Esophagus squamous epithelium (tissue), 5 donors: ENCODE measurements at regions not wholly inside any gene's neighbourhood (a gene's known extent, or its start where the extent isn't known, plus 50 kb on each side); places are given as distances from the start of the nearest gene placed in this dataset.

Experiments
- DNase-seq: peaks from one replicate; lab custom pipeline; 2025; lab: John Stamatoyannopoulos, UW
- H3K27ac ChIP-seq, 4 donors: fragments of 200-600 bp; sonication (generic); one replicate each; pipeline ENCODE4 v1.5.1; 2016 to 2019; ENCODE audit warnings: mild to moderate bottlenecking in 1 of 4
- H3K27me3 ChIP-seq, 4 donors: fragments of 200-600 bp; sonication (generic); 1 replicate in 3 of 4; 2 replicates in 1 of 4; pipeline versions ENCODE4 v1.5.1 to v1.6.0; 2017 to 2021; ENCODE audit warnings: antibody characterized with exemption in 1 of 4
- H3K36me3 ChIP-seq, 3 donors: fragments of 200-600 bp; sonication (generic); one replicate each; pipeline ENCODE4 v1.5.1; 2016 to 2019
- H3K4me1 ChIP-seq, 3 donors: fragments of 200-600 bp; sonication (generic); one replicate each; pipeline ENCODE4 v1.5.1; 2017 to 2019
- H3K4me3 ChIP-seq, 4 donors: fragments of 200-600 bp; sonication (generic); 1 replicate in 3 of 4; 2 replicates in 1 of 4; pipeline ENCODE4 v1.5.1; 2016 to 2019; ENCODE audit warnings: mild to moderate bottlenecking in 2 of 4, moderate library complexity in 1 of 4
- H3K9me3 ChIP-seq, 3 donors: fragments of 200-600 bp; sonication (generic); one replicate each; pipeline ENCODE4 v1.5.1; 2016 to 2019
- POLR2A ChIP-seq, 4 donors: fragments of 450-650 bp; IDR thresholded peaks; one replicate each; pipeline ENCODE4 v1.6.1; 2017; ENCODE audit warnings: antibody characterized with exemption in 4 of 4, mild to moderate bottlenecking in 4 of 4, moderate library complexity in 3 of 4
- WGBS, 2 donors: methylation state at CpG; one replicate each; pipeline ENCODE4 v1.1.5; 2018; 5-methylcytosine and 5-hydroxymethylcytosine counted together
- intact Hi-C: fragments of 100-400 bp; cut with DNase I; formaldehyde crosslinking; loops from one replicate; pipeline ENCODE4 v1.15.0; 2022
- TF ChIP-seq, protein P1 (sequence below), 6 experiments: fragments of 450-650 bp in 4 of 6; fragments of 200-600 bp in 2 of 6; sonication (generic) in 2 of 6; IDR thresholded peaks; one replicate each; pipeline ENCODE4 v1.5.1; 2016 to 2019; ENCODE audit warnings: antibody characterized with exemption in 6 of 6, mild to moderate bottlenecking in 4 of 6, moderate library complexity in 4 of 6
- donor health status: DM: yes; HTN: yes; CAD: no.

- TF ChIP-seq, protein P1, sequence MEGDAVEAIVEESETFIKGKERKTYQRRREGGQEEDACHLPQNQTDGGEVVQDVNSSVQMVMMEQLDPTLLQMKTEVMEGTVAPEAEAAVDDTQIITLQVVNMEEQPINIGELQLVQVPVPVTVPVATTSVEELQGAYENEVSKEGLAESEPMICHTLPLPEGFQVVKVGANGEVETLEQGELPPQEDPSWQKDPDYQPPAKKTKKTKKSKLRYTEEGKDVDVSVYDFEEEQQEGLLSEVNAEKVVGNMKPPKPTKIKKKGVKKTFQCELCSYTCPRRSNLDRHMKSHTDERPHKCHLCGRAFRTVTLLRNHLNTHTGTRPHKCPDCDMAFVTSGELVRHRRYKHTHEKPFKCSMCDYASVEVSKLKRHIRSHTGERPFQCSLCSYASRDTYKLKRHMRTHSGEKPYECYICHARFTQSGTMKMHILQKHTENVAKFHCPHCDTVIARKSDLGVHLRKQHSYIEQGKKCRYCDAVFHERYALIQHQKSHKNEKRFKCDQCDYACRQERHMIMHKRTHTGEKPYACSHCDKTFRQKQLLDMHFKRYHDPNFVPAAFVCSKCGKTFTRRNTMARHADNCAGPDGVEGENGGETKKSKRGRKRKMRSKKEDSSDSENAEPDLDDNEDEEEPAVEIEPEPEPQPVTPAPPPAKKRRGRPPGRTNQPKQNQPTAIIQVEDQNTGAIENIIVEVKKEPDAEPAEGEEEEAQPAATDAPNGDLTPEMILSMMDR (IDR thresholded peaks at IDR 0.05), result no peak
- TF ChIP-seq POLR2A (IDR thresholded peaks at IDR 0.05), result no peak
- intact Hi-C loops, result no loop called here
- H3K36me3 ChIP-seq, result no peaks in the 10 kb centered on the region
Observed at GRCh38 chr14:55734731-55735130, 154.7 kb downstream of the KTN1 start.

GRCh38 chr14:55739967-55740648 is 160.1 kb downstream of the KTN1 start:
- no peak overlapping the region for H3K4me3 ChIP-seq
- no peak overlapping the region for H3K27ac ChIP-seq
- TF ChIP-seq, protein P1 (IDR thresholded peaks at IDR 0.05), result no peak
- TF ChIP-seq POLR2A (IDR thresholded peaks at IDR 0.05), result no peak
- H3K9me3 ChIP-seq, result no peaks in the 10 kb centered on the region
- H3K36me3 ChIP-seq, result no peaks in the 10 kb centered on the region
- no peaks in the 10 kb centered on the region for H3K4me1 ChIP-seq
- no peaks in the 10 kb centered on the region for H3K27me3 ChIP-seq
- no peak for DNase-seq
- intact Hi-C loops, result no loop called here
- WGBS, 2 donors, result 60 to 64% methylated on average over 5 to 6 of the region's 6 CpGs

More at GRCh38 chr14:55734731-55735130, 154.7 kb downstream of the KTN1 start:
- no peaks in the 10 kb centered on the region for H3K27me3 ChIP-seq
- H3K4me1 ChIP-seq, result peaks cover 0 to 4% (median 0%) of the 10 kb centered on the region in 3 donors
- no peaks in the 10 kb centered on the region for H3K9me3 ChIP-seq
- H3K27ac ChIP-seq, result no peak overlapping the region
- no peak overlapping the region for H3K4me3 ChIP-seq
- DNase-seq, result no peak

DNA sequence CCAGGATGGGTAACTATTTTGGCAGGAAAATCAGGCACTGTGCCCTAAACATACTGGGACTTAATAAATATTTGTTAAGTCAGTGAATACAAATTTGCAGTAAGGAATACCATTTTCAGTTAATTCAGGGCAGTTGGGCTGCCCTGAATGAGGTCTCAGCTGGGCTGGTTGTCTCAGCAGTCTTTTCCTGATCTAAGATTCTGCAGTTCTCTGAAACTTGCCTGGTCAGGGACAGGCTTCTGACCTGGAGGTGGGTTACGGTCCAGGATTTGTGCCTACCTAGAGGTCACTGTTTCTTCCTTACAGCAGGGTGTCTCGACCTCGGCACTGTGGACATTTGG is 160.6 kb downstream of the KTN1 start:
- H3K4me3 ChIP-seq, result no peak overlapping the region
- no peaks in the 10 kb centered on the region for H3K4me1 ChIP-seq
- no peak overlapping the region for H3K27ac ChIP-seq
- WGBS, 2 donors, result 80% methylated on average over 1 of the region's 3 CpGs; no CpG with 5 or more reads in 1 of the 2 donors
- DNase-seq, result no peak
- TF ChIP-seq, protein P1 (IDR thresholded peaks at IDR 0.05), result no peak
- no peak for TF ChIP-seq POLR2A (IDR thresholded peaks at IDR 0.05)
- H3K9me3 ChIP-seq, result no peaks in the 10 kb centered on the region
- no peaks in the 10 kb centered on the region for H3K27me3 ChIP-seq
- no peaks in the 10 kb centered on the region for H3K36me3 ChIP-seq
- intact Hi-C loops, result no loop called here

GRCh38 chr14:55741240-55741639 is 161.2 kb downstream of the KTN1 start:
- 81 to 95% methylated on average over 5 of the region's 5 CpGs for WGBS, 2 donors
- H3K27ac ChIP-seq, result no peak overlapping the region
- H3K4me3 ChIP-seq, result no peak overlapping the region
- no peak for DNase-seq
- TF ChIP-seq POLR2A (IDR thresholded peaks at IDR 0.05), result no peak
- TF ChIP-seq, protein P1 (IDR thresholded peaks at IDR 0.05), result no peak
- H3K4me1 ChIP-seq, result no peaks in the 10 kb centered on the region
- intact Hi-C loops, result no loop called here
- H3K9me3 ChIP-seq, result no peaks in the 10 kb centered on the region
- H3K36me3 ChIP-seq, result no peaks in the 10 kb centered on the region
- H3K27me3 ChIP-seq, result no peaks in the 10 kb centered on the region

GRCh38 chr14:55743551-55743950 is 163.5 kb downstream of the KTN1 start:
- 95 to 99% methylated on average over 5 to 6 of the region's 6 CpGs for WGBS, 2 donors
- DNase-seq, result no peak
- H3K27ac ChIP-seq, result no peak overlapping the region
- H3K4me1 ChIP-seq, result peaks cover 0 to 14% (median 0%) of the 10 kb centered on the region in 3 donors
- H3K4me3 ChIP-seq, result no peak overlapping the region
- no peaks in the 10 kb centered on the region for H3K27me3 ChIP-seq
- no peaks in the 10 kb centered on the region for H3K9me3 ChIP-seq
- H3K36me3 ChIP-seq, result no peaks in the 10 kb centered on the region
- no peak for TF ChIP-seq POLR2A (IDR thresholded peaks at IDR 0.05)
- TF ChIP-seq, protein P1 (IDR thresholded peaks at IDR 0.05), result no peak
- intact Hi-C loops, result no loop called here
